Kidney epithelial cell (primary cell): ENCODE measurements at regions not wholly inside any gene's neighbourhood (a gene's known extent, or its start where the extent isn't known, plus 50 kb on each side); places are given as distances from the start of the nearest gene placed in this dataset.

ENCODE experiments used
- DNase-seq: peaks from one replicate; pipeline ENCODE4 v3.0.0-alpha.2; 2010; ENCODE audit warnings: low read depth
- H3K27me3 ChIP-seq: 2 replicates; pipeline ENCODE4 v1.6.0; 2011; ENCODE audit warnings: low read length; ENCODE audit not compliant: control insufficient read depth, insufficient read depth
- H3K36me3 ChIP-seq: 2 replicates; pipeline ENCODE4 v1.5.1; 2011; ENCODE audit warnings: low read length; ENCODE audit not compliant: control insufficient read depth, insufficient read depth
- H3K4me3 ChIP-seq: 2 replicates; pipeline ENCODE4 v1.5.1; 2011; ENCODE audit warnings: low read depth, mild to moderate bottlenecking, control low read depth, low read length
- CTCF ChIP-seq: IDR thresholded peaks from 2 replicates; pipeline ENCODE4 v1.5.1; 2011; ENCODE audit warnings: mild to moderate bottlenecking, moderate library complexity, low read length, control low read depth, inconsistent platforms; ENCODE audit not compliant: insufficient read depth, poor library complexity, severe bottlenecking

DNA sequence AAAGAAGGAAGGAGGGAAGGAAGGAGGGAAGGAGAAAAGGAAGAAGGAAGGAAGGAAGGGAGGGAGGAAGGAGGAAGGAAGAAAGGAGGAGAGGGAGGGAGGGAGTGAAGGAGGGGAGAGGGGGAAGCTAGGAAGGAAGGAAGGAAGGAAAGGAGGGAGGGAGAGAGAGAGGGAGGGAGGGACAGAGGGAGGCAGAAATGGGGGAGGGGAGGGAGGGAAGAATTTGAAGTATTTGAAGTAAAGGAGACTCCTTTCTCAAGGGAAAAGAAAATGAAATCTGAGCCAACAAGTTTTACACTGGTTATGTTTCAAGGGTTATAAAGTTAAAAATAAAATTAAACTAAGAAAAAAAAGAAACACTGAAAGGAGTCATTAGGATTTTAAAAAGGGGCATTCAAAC, 431.4 kb downstream of the BRINP3 start:
- DNase-seq: no peak

More for the DNA sequence above, 431.4 kb downstream of the BRINP3 start:
- TF ChIP-seq CTCF: no peak
- no peaks in the 10 kb centered on the region for H3K27me3 ChIP-seq
- no peaks in the 10 kb centered on the region for H3K36me3 ChIP-seq
- H3K4me3 ChIP-seq: no peak overlapping the region
